ENCODE measurements at regions not wholly inside any gene's neighbourhood (a gene's known extent, or its start where the extent isn't known, plus 50 kb on each side); places are given as distances from the start of the nearest gene placed in this dataset.

GRCh38 chr2:122660786-122661634, 905.6 kb downstream of the TSN start:
- Mint-ChIP-seq H3K4me3 (ENCODE audit: unreplicated experiment) (peak overlapping the region; percentile 12), H3K9me3 (ENCODE audit: unreplicated experiment) (no peaks in the 10 kb centered on the region), H3K27ac (ENCODE audit: low read depth, unreplicated experiment) (no peak overlapping the region), H3K36me3 (ENCODE audit: insufficient read depth, unreplicated experiment) (no peaks in the 10 kb centered on the region), H3K27me3 (ENCODE audit: insufficient read depth, unreplicated experiment) (no peaks in the 10 kb centered on the region), H3K4me1 (ENCODE audit: insufficient read depth, unreplicated experiment) (no peaks in the 10 kb centered on the region)
- ChIA-PET CTCF (no interaction called here), POLR2A (no interaction called here)
- no peak for TF ChIP-seq CTCF (IDR thresholded peaks at IDR 0.05; ENCODE audit: unreplicated experiment)
- intact Hi-C loops (cut with micrococcal nuclease) = no loop called here
- DNase-seq (ENCODE audit: unreplicated experiment) = no peak
- BruUV-seq (replicated peaks) = no TSS peak

- Mint-ChIP-seq H3K36me3 (ENCODE audit: insufficient read depth, unreplicated experiment) (no peaks in the 10 kb centered on the region), H3K27ac (ENCODE audit: low read depth, unreplicated experiment) (no peak overlapping the region), H3K4me3 (ENCODE audit: unreplicated experiment) (no peak overlapping the region), H3K27me3 (ENCODE audit: insufficient read depth, unreplicated experiment) (no peaks in the 10 kb centered on the region), H3K4me1 (ENCODE audit: insufficient read depth, unreplicated experiment) (no peaks in the 10 kb centered on the region), H3K9me3 (ENCODE audit: unreplicated experiment) (no peaks in the 10 kb centered on the region)
- intact Hi-C loops (cut with micrococcal nuclease) = no loop called here
- POLR2A ChIA-PET = no interaction called here
- CTCF ChIA-PET = no interaction called here
- DNase-seq (ENCODE audit: unreplicated experiment) = no peak
- BruUV-seq (replicated peaks) = no TSS peak
- TF ChIP-seq CTCF (IDR thresholded peaks at IDR 0.05; ENCODE audit: unreplicated experiment) = no peak
Measured at GRCh38 chr2:122663620-122664019, 908.2 kb downstream of the TSN start.

- DNase-seq (ENCODE audit: unreplicated experiment) = no peak
- CTCF ChIA-PET = no interaction called here
- no TSS peak for BruUV-seq (replicated peaks)
- Mint-ChIP-seq H3K27me3 (ENCODE audit: insufficient read depth, unreplicated experiment) (no peaks in the 10 kb centered on the region), H3K9me3 (ENCODE audit: unreplicated experiment) (no peaks in the 10 kb centered on the region), H3K4me1 (ENCODE audit: insufficient read depth, unreplicated experiment) (peaks cover 8% of the 10 kb centered on the region), H3K36me3 (ENCODE audit: insufficient read depth, unreplicated experiment) (no peaks in the 10 kb centered on the region), H3K4me3 (ENCODE audit: unreplicated experiment) (no peak overlapping the region), H3K27ac (ENCODE audit: low read depth, unreplicated experiment) (no peak overlapping the region)
- POLR2A ChIA-PET = interaction anchor here (0.7 kb wide), 2 partner anchors 11 to 20 kb away, joined by 3 to 4 read pairs; no protein-coding TSS in a partner anchor
- intact Hi-C loops (cut with micrococcal nuclease) = no loop called here
- no peak for TF ChIP-seq CTCF (IDR thresholded peaks at IDR 0.05; ENCODE audit: unreplicated experiment)
Measured at GRCh38 chr2:122669627-122670026, 914.2 kb downstream of the TSN start.

- Mint-ChIP-seq H3K4me1 (ENCODE audit: insufficient read depth, unreplicated experiment) (peaks cover 8% of the 10 kb centered on the region), H3K4me3 (ENCODE audit: unreplicated experiment) (no peak overlapping the region), H3K27ac (ENCODE audit: low read depth, unreplicated experiment) (peak overlapping the region; percentile 24), H3K27me3 (ENCODE audit: insufficient read depth, unreplicated experiment) (no peaks in the 10 kb centered on the region), H3K36me3 (ENCODE audit: insufficient read depth, unreplicated experiment) (no peaks in the 10 kb centered on the region), H3K9me3 (ENCODE audit: unreplicated experiment) (no peaks in the 10 kb centered on the region)
- TF ChIP-seq CTCF (IDR thresholded peaks at IDR 0.05; ENCODE audit: unreplicated experiment) = no peak
- ChIA-PET CTCF (no interaction called here), POLR2A (interaction anchor here (0.5 kb wide), 1 partner anchor 1207 kb away, joined by 3 read pairs; no protein-coding TSS in a partner anchor)
- no TSS peak for BruUV-seq (replicated peaks)
- peak; percentile 24 for DNase-seq (ENCODE audit: unreplicated experiment)
- intact Hi-C loops (cut with micrococcal nuclease) = no loop called here
Measured at GRCh38 chr2:122670897-122671296, 915.4 kb downstream of the TSN start.
